Psoas muscle (tissue), 7 donors: ENCODE measurements at regions not wholly inside any gene's neighbourhood (a gene's known extent, or its start where the extent isn't known, plus 50 kb on each side); places are given as distances from the start of the nearest gene placed in this dataset.

Source experiments
- ATAC-seq, 4 donors: fragments of 200-7000 bp; cut with Tn5 transposase; one replicate each; pipeline ENCODE4 v1.9.1; 2020; ENCODE audit warnings: moderate library complexity in 3 of 4, mild to moderate bottlenecking in 2 of 4
- DNase-seq, 2 donors: peaks; one replicate each; pipeline ENCODE4 v3.0.0-alpha.2; 2020
- H3K27ac ChIP-seq: fragments of 200-600 bp; one replicate; pipeline ENCODE4 v1.8.0; 2022
- H3K27me3 ChIP-seq, 3 donors: fragments of 200-600 bp in 1 of 3; one replicate each; pipeline versions ENCODE4 v1.6.1 to v1.8.0; 2013 to 2022; ENCODE audit warnings: low read length in 2 of 3, mild to moderate bottlenecking in 2 of 3, moderate library complexity in 1 of 3; ENCODE audit not compliant: insufficient read depth in 3 of 3
- H3K36me3 ChIP-seq, 2 donors: fragments of 200-600 bp in 1 of 2; one replicate each; pipeline versions ENCODE4 v1.6.1 to v1.8.0; 2013 to 2022; ENCODE audit warnings: low read depth in 1 of 2, mild to moderate bottlenecking in 1 of 2, moderate library complexity in 1 of 2; ENCODE audit not compliant: insufficient read depth in 1 of 2
- H3K4me1 ChIP-seq: fragments of 200-600 bp; one replicate; pipeline ENCODE4 v1.8.0; 2022
- H3K4me3 ChIP-seq: fragments of 200-600 bp; one replicate; pipeline ENCODE4 v1.8.0; 2022; ENCODE audit warnings: mild to moderate bottlenecking
- H3K9me3 ChIP-seq: fragments of 200-600 bp; one replicate; pipeline ENCODE4 v1.8.0; 2022
- CTCF ChIP-seq: fragments of 200-600 bp; IDR thresholded peaks from one replicate; pipeline ENCODE4 v1.8.0; 2022; ENCODE audit warnings: antibody characterized with exemption
- WGBS, 3 donors: extraction: QIAGEN DNeasy Blood & Tissue Kit; methylation state at CpG; one replicate each; pipeline versions ENCODE4 v1.1.6 to v1.1.7; 2013; 5-methylcytosine and 5-hydroxymethylcytosine counted together
- intact Hi-C, 2 donors: fragments of 100-400 bp; cut with DNase I; formaldehyde crosslinking; loops; one replicate each; pipeline versions ENCODE4 v1.11.0 to v1.14.2; 2022
- donor health status: healthy with polysubstance abuse.
- donor health status: DM: no; HTN: no; CAD: no; lungs with moderate emphysema.
- donor health status: Bipolar disorder and iron deficiency.
- donor health status: healthy.
- donor health status: DM: yes; HTN: yes; CAD: no.
- donor health status: DM: no; HTN: no; CAD: no.
- donor health status: DM: yes; HTN: yes; CAD: no.

- H3K4me3 ChIP-seq, result no peak overlapping the region
- H3K9me3 ChIP-seq, result no peaks in the 10 kb centered on the region
- ATAC-seq, result no peak
- H3K27me3 ChIP-seq, result no peaks in the 10 kb centered on the region
- no peak overlapping the region for H3K27ac ChIP-seq
- WGBS, 3 donors, result 54 to 85% (median 84%) methylated on average over 8 of the region's 8 CpGs
- intact Hi-C loops, result no loop called here
- H3K4me1 ChIP-seq, result no peaks in the 10 kb centered on the region
- H3K36me3 ChIP-seq, result no peaks in the 10 kb centered on the region
- no peak for TF ChIP-seq CTCF
- DNase-seq, result no peak
Measured at GRCh38 chr20:7379621-7380220, 560.5 kb downstream of the HAO1 start.

GRCh38 chr20:7383216-7383615, 557.0 kb downstream of the HAO1 start:
- no peak overlapping the region for H3K4me3 ChIP-seq
- DNase-seq, result no peak
- TF ChIP-seq CTCF, result no peak
- ATAC-seq, result no peak
- intact Hi-C loops, result no loop called here
- H3K36me3 ChIP-seq, result no peaks in the 10 kb centered on the region
- H3K27me3 ChIP-seq, result no peaks in the 10 kb centered on the region
- H3K9me3 ChIP-seq, result no peaks in the 10 kb centered on the region
- H3K4me1 ChIP-seq, result no peaks in the 10 kb centered on the region
- H3K27ac ChIP-seq, result no peak overlapping the region

- WGBS, 3 donors, result 54 to 74% (median 63%) methylated on average over 3 of the region's 3 CpGs
- Histone ChIP-seq H3K27me3 (no peaks in the 10 kb centered on the region), H3K36me3 (no peaks in the 10 kb centered on the region), H3K9me3 (no peaks in the 10 kb centered on the region), H3K4me1 (no peaks in the 10 kb centered on the region), H3K27ac (no peak overlapping the region), H3K4me3 (no peak overlapping the region)
- no peak for TF ChIP-seq CTCF
- intact Hi-C loops, result no loop called here
- ATAC-seq (no peak), DNase-seq (no peak)
Measured at GRCh38 chr20:7387638-7388193, 552.5 kb downstream of the HAO1 start.

GRCh38 chr20:7389216-7389615, 551.0 kb downstream of the HAO1 start:
- Histone ChIP-seq H3K27me3 (no peaks in the 10 kb centered on the region), H3K4me1 (no peaks in the 10 kb centered on the region), H3K9me3 (no peaks in the 10 kb centered on the region), H3K4me3 (no peak overlapping the region), H3K36me3 (no peaks in the 10 kb centered on the region), H3K27ac (no peak overlapping the region)
- ATAC-seq (no peak), DNase-seq (no peak)
- intact Hi-C loops, result no loop called here
- no peak for TF ChIP-seq CTCF

- ATAC-seq (no peak), DNase-seq (no peak)
- Histone ChIP-seq H3K4me1 (no peaks in the 10 kb centered on the region), H3K36me3 (no peaks in the 10 kb centered on the region), H3K27ac (no peak overlapping the region), H3K27me3 (peaks cover 0 to under 1% (median 0%) of the 10 kb centered on the region in 3 donors), H3K4me3 (no peak overlapping the region), H3K9me3 (no peaks in the 10 kb centered on the region)
- intact Hi-C loops, result no loop called here
- TF ChIP-seq CTCF, result no peak
- WGBS, 3 donors, result 57 to 79% (median 65%) methylated on average over 4 of the region's 4 CpGs
Measured at GRCh38 chr20:7392542-7393206, 547.6 kb downstream of the HAO1 start.
